Left ventricle myocardium inferior (tissue), 1 donor: ENCODE measurements at regions not wholly inside any gene's neighbourhood (a gene's known extent, or its start where the extent isn't known, plus 50 kb on each side); places are given as distances from the start of the nearest gene placed in this dataset.

Experiments used
- DNase-seq: peaks from one replicate; pipeline ENCODE4 v3.0.0-alpha.2; 2020
- H3K27ac ChIP-seq: fragments of 200-600 bp; replicated peaks from 2 replicates; pipeline ENCODE4 v1.8.0; 2021
- H3K27me3 ChIP-seq: fragments of 200-600 bp; 2 replicates; pipeline ENCODE4 v1.8.0; 2021; ENCODE audit warnings: low read depth
- H3K36me3 ChIP-seq: fragments of 200-600 bp; 2 replicates; pipeline ENCODE4 v1.8.0; 2021
- H3K4me1 ChIP-seq: fragments of 200-600 bp; 2 replicates; pipeline ENCODE4 v1.8.0; 2021
- H3K4me3 ChIP-seq: fragments of 200-600 bp; 2 replicates; pipeline ENCODE4 v1.8.0; 2021; ENCODE audit warnings: mild to moderate bottlenecking, moderate library complexity
- H3K9me3 ChIP-seq: fragments of 200-600 bp; replicated peaks from 2 replicates; pipeline ENCODE4 v1.8.0; 2021
- CTCF ChIP-seq: fragments of 200-600 bp; IDR thresholded peaks from 2 replicates; pipeline ENCODE4 v1.8.0; 2021; ENCODE audit warnings: antibody characterized with exemption, mild to moderate bottlenecking, borderline replicate concordance
- intact Hi-C: fragments of 100-400 bp; cut with micrococcal nuclease; formaldehyde crosslinking; loops from one replicate; pipeline ENCODE4 v1.11.0; 2022
- donor health status: DM: no; HTN: yes; CAD: no; lungs with severe emphysema.

- no peak for DNase-seq
- no peaks in the 10 kb centered on the region for H3K4me1 ChIP-seq
- no peaks in the 10 kb centered on the region for H3K9me3 ChIP-seq
- no peak overlapping the region for H3K4me3 ChIP-seq
- peaks cover 8% of the 10 kb centered on the region for H3K27me3 ChIP-seq
- no peak overlapping the region for H3K27ac ChIP-seq
- TF ChIP-seq CTCF, result no peak
- intact Hi-C loops, result no loop called here
- H3K36me3 ChIP-seq, result no peaks in the 10 kb centered on the region
These were observed 103.7 kb upstream of the TAB2 start for GRCh38 chr6:149213829-149214228.

- no peak overlapping the region for H3K27ac ChIP-seq
- no peak for TF ChIP-seq CTCF
- H3K36me3 ChIP-seq, result no peaks in the 10 kb centered on the region
- H3K4me3 ChIP-seq, result no peak overlapping the region
- peaks cover 8% of the 10 kb centered on the region for H3K27me3 ChIP-seq
- intact Hi-C loops, result no loop called here
- no peaks in the 10 kb centered on the region for H3K9me3 ChIP-seq
- no peaks in the 10 kb centered on the region for H3K4me1 ChIP-seq
- DNase-seq, result no peak
These were observed 101.1 kb upstream of the TAB2 start for GRCh38 chr6:149216459-149216858.

- H3K27ac ChIP-seq, result no peak overlapping the region
- TF ChIP-seq CTCF, result no peak
- DNase-seq, result no peak
- no peaks in the 10 kb centered on the region for H3K4me1 ChIP-seq
- H3K4me3 ChIP-seq, result no peak overlapping the region
- H3K9me3 ChIP-seq, result no peaks in the 10 kb centered on the region
- no peaks in the 10 kb centered on the region for H3K36me3 ChIP-seq
- intact Hi-C loops, result no loop called here
- peaks cover 8% of the 10 kb centered on the region for H3K27me3 ChIP-seq
These were observed 100.0 kb upstream of the TAB2 start for GRCh38 chr6:149217466-149217888.

- Histone ChIP-seq H3K27ac (no peak overlapping the region), H3K4me1 (peaks cover 3% of the 10 kb centered on the region), H3K36me3 (no peaks in the 10 kb centered on the region), H3K9me3 (no peaks in the 10 kb centered on the region), H3K4me3 (no peak overlapping the region), H3K27me3 (peaks cover 4% of the 10 kb centered on the region)
- no peak for DNase-seq
- intact Hi-C loops, result no loop called here
- TF ChIP-seq CTCF, result no peak
These were observed 99.0 kb upstream of the TAB2 start for GRCh38 chr6:149218471-149218870.

GRCh38 chr6:149218915-149219314 lies 98.6 kb upstream of the TAB2 start:
- Histone ChIP-seq H3K27ac (no peak overlapping the region), H3K36me3 (no peaks in the 10 kb centered on the region), H3K9me3 (no peaks in the 10 kb centered on the region), H3K27me3 (peaks cover 4% of the 10 kb centered on the region), H3K4me1 (peaks cover 7% of the 10 kb centered on the region), H3K4me3 (no peak overlapping the region)
- intact Hi-C loops, result no loop called here
- no peak for TF ChIP-seq CTCF
- no peak for DNase-seq
